Neuron (in vitro differentiated cells): ENCODE measurements at regions not wholly inside any gene's neighbourhood (a gene's known extent, or its start where the extent isn't known, plus 50 kb on each side); places are given as distances from the start of the nearest gene placed in this dataset.
"Not testable (repeated sequence)": the region's sequence is repeated elsewhere in the genome, so short reads cannot be mapped to it uniquely, and the experiment has no call there.

Experiments
- H2AFZ ChIP-seq: one replicate; pipeline ENCODE4 v1.6.1; 2013; ENCODE audit warnings: low read depth, mild to moderate bottlenecking, inconsistent platforms, low read length, moderate library complexity
- H3K27me3 ChIP-seq: one replicate; pipeline ENCODE4 v1.6.1; 2013; ENCODE audit warnings: low read length; ENCODE audit not compliant: insufficient read depth
- H3K36me3 ChIP-seq: one replicate; pipeline ENCODE4 v1.6.1; 2013; ENCODE audit warnings: low read length; ENCODE audit not compliant: insufficient read depth
- H3K4me1 ChIP-seq: one replicate; pipeline ENCODE4 v1.6.1; 2013; ENCODE audit warnings: low read length; ENCODE audit not compliant: insufficient read depth
- H3K4me3 ChIP-seq: 2 replicates; pipeline ENCODE4 v1.5.1; 2013; ENCODE audit warnings: mild to moderate bottlenecking, low read length, moderate library complexity
- H3K9me3 ChIP-seq: one replicate; pipeline ENCODE4 v1.6.1; 2013; ENCODE audit warnings: low read length

GRCh38 chr14:101090478-101090877, 187.0 kb upstream of the RTL1 start:
- not testable (repeated sequence) for H3K9me3 ChIP-seq, H3K4me1 ChIP-seq, H3K36me3 ChIP-seq, H3K27me3 ChIP-seq, H3K4me3 ChIP-seq, H2AFZ ChIP-seq

GRCh38 chr14:101090976-101091375, 187.5 kb upstream of the RTL1 start:
- no peaks in the 10 kb centered on the region for H3K27me3 ChIP-seq

GRCh38 chr14:101094916-101095315, 191.4 kb upstream of the RTL1 start:
- H3K9me3 ChIP-seq, H3K4me3 ChIP-seq, H2AFZ ChIP-seq, H3K36me3 ChIP-seq, H3K4me1 ChIP-seq, H3K27me3 ChIP-seq: not testable (repeated sequence)

More at GRCh38 chr14:101090976-101091375, 187.5 kb upstream of the RTL1 start:
- Histone ChIP-seq H3K4me3 (no peak overlapping the region), H3K4me1 (no peaks in the 10 kb centered on the region), H3K9me3 (no peaks in the 10 kb centered on the region), H2AFZ (no peak overlapping the region), H3K36me3 (no peaks in the 10 kb centered on the region)

- Histone ChIP-seq H3K36me3 (no peaks in the 10 kb centered on the region), H2AFZ (no peak overlapping the region), H3K27me3 (no peaks in the 10 kb centered on the region), H3K4me3 (no peak overlapping the region), H3K9me3 (peaks cover 4% of the 10 kb centered on the region), H3K4me1 (no peaks in the 10 kb centered on the region)
Measured at GRCh38 chr14:101096551-101096950, 193.0 kb upstream of the RTL1 start.

- Histone ChIP-seq H3K27me3 (no peaks in the 10 kb centered on the region), H3K36me3 (no peaks in the 10 kb centered on the region), H3K4me1 (no peaks in the 10 kb centered on the region), H3K9me3 (peaks cover 7% of the 10 kb centered on the region), H3K4me3 (no peak overlapping the region), H2AFZ (no peak overlapping the region)
Measured at GRCh38 chr14:101097109-101097793, 193.7 kb upstream of the RTL1 start.

GRCh38 chr14:101098177-101098576, 194.7 kb upstream of the RTL1 start:
- H2AFZ ChIP-seq: no peak overlapping the region
- H3K36me3 ChIP-seq: no peaks in the 10 kb centered on the region
- H3K4me3 ChIP-seq: no peak overlapping the region
- no peaks in the 10 kb centered on the region for H3K27me3 ChIP-seq
- H3K4me1 ChIP-seq: no peaks in the 10 kb centered on the region
- peaks cover 7% of the 10 kb centered on the region for H3K9me3 ChIP-seq

GRCh38 chr14:101098641-101099040, 195.1 kb upstream of the RTL1 start:
- no peak overlapping the region for H3K4me3 ChIP-seq
- H2AFZ ChIP-seq: no peak overlapping the region
- no peaks in the 10 kb centered on the region for H3K27me3 ChIP-seq
- no peaks in the 10 kb centered on the region for H3K36me3 ChIP-seq
- H3K4me1 ChIP-seq: no peaks in the 10 kb centered on the region
- peaks cover 7% of the 10 kb centered on the region for H3K9me3 ChIP-seq

- no peak overlapping the region for H3K4me3 ChIP-seq
- no peaks in the 10 kb centered on the region for H3K36me3 ChIP-seq
- peaks cover 10% of the 10 kb centered on the region for H3K9me3 ChIP-seq
- no peak overlapping the region for H2AFZ ChIP-seq
- H3K27me3 ChIP-seq: no peaks in the 10 kb centered on the region
- H3K4me1 ChIP-seq: no peaks in the 10 kb centered on the region
Measured at GRCh38 chr14:101101456-101102056, 198.0 kb upstream of the RTL1 start.

GRCh38 chr14:101102875-101103274, 199.4 kb upstream of the RTL1 start:
- H3K9me3 ChIP-seq: peaks cover 10% of the 10 kb centered on the region
- H3K4me3 ChIP-seq: no peak overlapping the region
- H3K27me3 ChIP-seq: no peaks in the 10 kb centered on the region
- H3K4me1 ChIP-seq: no peaks in the 10 kb centered on the region
- H2AFZ ChIP-seq: no peak overlapping the region
- H3K36me3 ChIP-seq: no peaks in the 10 kb centered on the region

- Histone ChIP-seq H3K4me3 (no peak overlapping the region), H3K4me1 (no peaks in the 10 kb centered on the region), H3K36me3 (no peaks in the 10 kb centered on the region), H3K9me3 (peaks cover 10% of the 10 kb centered on the region), H2AFZ (no peak overlapping the region), H3K27me3 (no peaks in the 10 kb centered on the region)
Measured at GRCh38 chr14:101103321-101103901, 199.9 kb upstream of the RTL1 start.

GRCh38 chr14:101104485-101104884, 201.0 kb upstream of the RTL1 start:
- no peaks in the 10 kb centered on the region for H3K4me1 ChIP-seq
- no peak overlapping the region for H2AFZ ChIP-seq
- peaks cover 10% of the 10 kb centered on the region for H3K9me3 ChIP-seq
- H3K4me3 ChIP-seq: no peak overlapping the region
- H3K36me3 ChIP-seq: no peaks in the 10 kb centered on the region
- H3K27me3 ChIP-seq: no peaks in the 10 kb centered on the region

GRCh38 chr14:101105045-101105444, 201.5 kb upstream of the RTL1 start:
- Histone ChIP-seq H3K9me3 (peaks cover 10% of the 10 kb centered on the region), H3K4me1 (no peaks in the 10 kb centered on the region), H3K27me3 (no peaks in the 10 kb centered on the region), H3K4me3 (no peak overlapping the region), H3K36me3 (no peaks in the 10 kb centered on the region), H2AFZ (no peak overlapping the region)

- Histone ChIP-seq H2AFZ (no peak overlapping the region), H3K9me3 (peaks cover 8% of the 10 kb centered on the region), H3K36me3 (no peaks in the 10 kb centered on the region), H3K4me3 (no peak overlapping the region), H3K27me3 (no peaks in the 10 kb centered on the region), H3K4me1 (peaks cover 11% of the 10 kb centered on the region)
Measured at GRCh38 chr14:101108579-101109346, 205.2 kb upstream of the RTL1 start.
